DND-41 (cell line): ENCODE measurements at regions not wholly inside any gene's neighbourhood (a gene's known extent, or its start where the extent isn't known, plus 50 kb on each side); places are given as distances from the start of the nearest gene placed in this dataset.
"Not testable (repeated sequence)": the region's sequence is repeated elsewhere in the genome, so short reads cannot be mapped to it uniquely, and the experiment has no call there.

Experiments
- CTCF ChIP-seq: IDR thresholded peaks from 2 replicates; pipeline ENCODE4 v1.5.1; 2012; ENCODE audit warnings: borderline replicate concordance, low read length, moderate library complexity, mild to moderate bottlenecking; ENCODE audit not compliant: poor library complexity, severe bottlenecking; ENCODE audit errors: extremely low read depth
- EZH2 ChIP-seq: IDR thresholded peaks from 3 replicates; pipeline ENCODE4 v1.6.1; 2012; ENCODE audit warnings: borderline replicate concordance, low read depth, mild to moderate bottlenecking, moderate library complexity, low read length, inconsistent platforms; ENCODE audit not compliant: severe bottlenecking

DNA sequence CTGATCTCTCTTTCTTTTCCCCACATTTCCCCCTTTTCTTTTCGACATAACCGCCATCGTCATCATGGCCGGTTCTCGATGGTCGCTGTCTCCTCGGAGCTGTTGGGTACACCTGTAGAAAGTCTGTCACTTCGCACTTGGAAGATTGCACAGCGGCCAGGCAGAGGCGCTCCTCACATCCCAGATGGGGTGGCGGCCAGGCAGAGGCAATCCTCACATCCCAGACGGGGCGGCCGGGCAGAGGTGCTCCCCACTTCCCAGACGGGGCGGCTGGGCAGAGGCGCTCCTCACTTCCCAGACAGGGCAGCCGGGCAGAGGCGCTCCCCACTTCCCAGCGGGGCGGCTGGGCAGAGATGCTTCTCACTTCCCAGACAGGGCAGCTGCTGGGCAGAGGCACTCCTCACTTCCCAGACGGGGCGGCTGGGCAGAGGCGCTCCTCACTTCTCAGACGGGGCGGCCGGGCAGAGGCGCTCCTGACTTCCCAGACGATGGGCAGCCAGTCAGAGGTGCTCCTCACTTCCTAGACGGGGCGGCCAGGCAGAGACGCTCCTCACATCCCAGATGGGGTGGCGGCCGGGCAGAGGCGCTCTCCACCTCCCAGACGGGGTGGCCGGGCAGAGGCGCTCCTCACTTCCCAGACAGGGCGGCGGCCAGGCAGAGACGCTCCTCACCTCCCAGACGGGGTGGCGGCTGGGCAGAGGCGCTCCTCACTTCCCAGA lies 110.7 kb downstream of the C5orf15 start:
- not testable (repeated sequence) for TF ChIP-seq CTCF, EZH2
